HepG2 (cell line): ENCODE measurements at regions not wholly inside any gene's neighbourhood (a gene's known extent, or its start where the extent isn't known, plus 50 kb on each side); places are given as distances from the start of the nearest gene placed in this dataset.

Experiments used
- ATAC-seq: fragments of 200-7000 bp; cut with Tn5 transposase; 3 replicates; pipeline ENCODE4 v1.9.1; 2020; ENCODE audit warnings: mild to moderate bottlenecking, moderate library complexity
- BruUV-seq: library from RNA; stranded (reverse); fragments of 400-500 nt; replicated peaks from 2 replicates; lab custom pipeline; 2021; lab: Mats Ljungman, UMichigan
- CTCF ChIA-PET: fragments of 300-600 bp; formaldehyde crosslinking; extraction: SDS; loops from one replicate; lab custom pipeline; 2021; ENCODE audit warnings: low total read pairs, inconsistent platforms, low intra/inter-chr PET ratio; lab: Yijun Ruan, JAX
- POLR2A ChIA-PET: fragments of 350-600 bp; sonication (Branson Sonifier 250); formaldehyde crosslinking; loops from one replicate; lab custom pipeline; 2020; ENCODE audit warnings: antibody characterized with exemption, inconsistent platforms; lab: Yijun Ruan, JAX
- DNase-seq: peaks from one replicate; pipeline ENCODE4 v3.0.0-alpha.2; 2015; ENCODE audit warnings: low spot score
- FAIRE-seq: peaks from 3 replicates; lab custom pipeline; 2011; peaks lifted over from hg19 to GRCh38; lab: Jason Lieb, UNC
- H2AFZ ChIP-seq: one replicate; pipeline ENCODE4 v1.6.1; 2011; ENCODE audit warnings: low read length, inconsistent platforms
- H3K27ac ChIP-seq: fragments of 300-600 bp; 3 replicates; pipeline ENCODE4 v1.8.0; 2011; ENCODE audit warnings: mixed run types, mild to moderate bottlenecking, mixed read lengths, low read length, inconsistent platforms; ENCODE audit not compliant: insufficient read depth; ENCODE audit errors: extremely low read length
- H3K27me3 ChIP-seq, 2 experiments: fragments of 200-600 bp in 1 of 2; 2 replicates in 1 of 2; 3 replicates in 1 of 2; pipeline versions ENCODE4 v1.6.0 to v1.8.0; 2011; ENCODE audit warnings: low read length in 2 of 2, mild to moderate bottlenecking in 2 of 2, moderate library complexity in 2 of 2, inconsistent platforms in 1 of 2; ENCODE audit not compliant: insufficient read depth in 2 of 2, control insufficient read depth in 1 of 2
- H3K36me3 ChIP-seq, 2 experiments: fragments of 200-600 bp in 1 of 2; replicated peaks in 1 of 2; 2 replicates in 1 of 2; 3 replicates in 1 of 2; pipeline versions ENCODE4 v1.5.1 to v1.8.0; 2011; ENCODE audit warnings: low read length in 2 of 2, inconsistent platforms in 1 of 2; ENCODE audit not compliant: insufficient read depth in 2 of 2, control insufficient read depth in 1 of 2
- H3K4me1 ChIP-seq: 2 replicates; pipeline ENCODE4 v1.5.1; 2012; ENCODE audit warnings: low read length, inconsistent platforms; ENCODE audit not compliant: insufficient read depth
- H3K4me2 ChIP-seq: 2 replicates; pipeline ENCODE4 v1.6.0; 2011; ENCODE audit warnings: low read depth, low read length, inconsistent platforms
- H3K4me3 ChIP-seq, 3 experiments: fragments of 200-600 bp in 1 of 3; sonication (generic), shearing (Covaris generic) in 1 of 3; replicated peaks in 1 of 3; 2 replicates each; pipeline ENCODE4 v1.5.1; 2011 to 2016; ENCODE audit warnings: low read length in 3 of 3, inconsistent platforms in 2 of 3, low read depth in 2 of 3, mild to moderate bottlenecking in 2 of 3, control low read depth in 1 of 3, mixed read lengths in 1 of 3; ENCODE audit not compliant: insufficient read depth in 1 of 3
- H3K79me2 ChIP-seq: one replicate; pipeline ENCODE4 v1.6.1; 2011; ENCODE audit warnings: low read length, inconsistent platforms; ENCODE audit not compliant: insufficient read depth
- H3K9ac ChIP-seq: 2 replicates; pipeline ENCODE4 v1.6.0; 2011; ENCODE audit warnings: mild to moderate bottlenecking, low read depth, low read length, inconsistent platforms; ENCODE audit not compliant: insufficient read depth
- H3K9me3 ChIP-seq: 2 replicates; pipeline ENCODE4 v1.5.1; 2012; ENCODE audit warnings: mild to moderate bottlenecking, low read length
- H4K20me1 ChIP-seq: 2 replicates; pipeline ENCODE4 v1.6.0; 2011; ENCODE audit warnings: inconsistent platforms, mild to moderate bottlenecking, low read length, moderate library complexity; ENCODE audit not compliant: insufficient read depth
- AKAP8 ChIP-seq: sonication (generic); formaldehyde crosslinking; IDR thresholded peaks from 2 replicates; pipeline ENCODE4 v1.5.1; 2020; ENCODE audit warnings: mild to moderate bottlenecking, missing genetic modification reagents
- DMAP1 ChIP-seq: IDR thresholded peaks from 2 replicates; pipeline ENCODE4 v1.6.1; 2016
- EEA1 ChIP-seq: sonication (generic); formaldehyde crosslinking; IDR thresholded peaks from 2 replicates; pipeline ENCODE4 v1.5.1; 2020; ENCODE audit warnings: mild to moderate bottlenecking, missing genetic modification reagents, borderline replicate concordance
- NFE2L2 ChIP-seq: fragments of 150-350 bp; IDR thresholded peaks from 2 replicates; pipeline ENCODE4 v1.6.1; 2014; ENCODE audit warnings: low read length
- NR1H2 ChIP-seq: sonication (generic); formaldehyde crosslinking; IDR thresholded peaks from 2 replicates; pipeline ENCODE4 v1.8.1; 2022; ENCODE audit warnings: low read depth, missing genetic modification reagents, borderline replicate concordance
- SRSF4 ChIP-seq: fragments of 200-400 bp; formaldehyde crosslinking; IDR thresholded peaks from one replicate; pipeline ENCODE4 v1.6.1; 2018; ENCODE audit warnings: mild to moderate bottlenecking, low read depth, low read length, moderate library complexity; ENCODE audit not compliant: poor library complexity, severe bottlenecking
- ZFP82 ChIP-seq: sonication (generic); formaldehyde crosslinking; IDR thresholded peaks from 2 replicates; pipeline ENCODE4 v1.5.1; 2020; ENCODE audit warnings: mild to moderate bottlenecking, missing genetic modification reagents, borderline replicate concordance
- ZNF605 ChIP-seq: sonication (generic); formaldehyde crosslinking; IDR thresholded peaks from 2 replicates; pipeline ENCODE4 v1.8.0; 2022; ENCODE audit warnings: mild to moderate bottlenecking, missing genetic modification reagents
- ZNF746 ChIP-seq: sonication (generic); formaldehyde crosslinking; IDR thresholded peaks from 2 replicates; pipeline ENCODE4 v1.8.0; 2022; ENCODE audit warnings: mild to moderate bottlenecking, missing genetic modification reagents
- WGBS: methylation state at CpG from one replicate; pipeline ENCODE4 v1.1.6; 2017; ENCODE audit warnings: low lambda C conversion rate; 5-methylcytosine and 5-hydroxymethylcytosine counted together
- in situ Hi-C: cut with HindIII; loops from 2 replicates; pipeline ENCODE4 v1.10.0; 2017; ENCODE audit warnings: low pct_unique_long_range_greater_than_20kb; ENCODE audit not compliant: extremely low pct_ligation_motif_present
- intact Hi-C: fragments of 100-400 bp; cut with micrococcal nuclease; formaldehyde crosslinking; loops from one replicate; pipeline ENCODE4 v1.10.0; 2022; ENCODE audit not compliant: unreplicated experiment
- TF ChIP-seq, protein P1 (sequence below): sonication (generic); formaldehyde crosslinking; IDR thresholded peaks from 2 replicates; pipeline ENCODE4 v1.5.1; 2020; ENCODE audit warnings: missing genetic modification reagents, mild to moderate bottlenecking, borderline replicate concordance
- TF ChIP-seq, protein P2 (sequence below): sonication (generic); formaldehyde crosslinking; IDR thresholded peaks from 2 replicates; pipeline ENCODE4 v1.4.0; 2020; ENCODE audit warnings: low read depth, mild to moderate bottlenecking, missing genetic modification reagents
- TF ChIP-seq, protein P3 (sequence below): sonication (generic); formaldehyde crosslinking; IDR thresholded peaks from 2 replicates; pipeline ENCODE4 v1.4.0; 2020; ENCODE audit warnings: missing genetic modification reagents, mild to moderate bottlenecking, borderline replicate concordance

DNA sequence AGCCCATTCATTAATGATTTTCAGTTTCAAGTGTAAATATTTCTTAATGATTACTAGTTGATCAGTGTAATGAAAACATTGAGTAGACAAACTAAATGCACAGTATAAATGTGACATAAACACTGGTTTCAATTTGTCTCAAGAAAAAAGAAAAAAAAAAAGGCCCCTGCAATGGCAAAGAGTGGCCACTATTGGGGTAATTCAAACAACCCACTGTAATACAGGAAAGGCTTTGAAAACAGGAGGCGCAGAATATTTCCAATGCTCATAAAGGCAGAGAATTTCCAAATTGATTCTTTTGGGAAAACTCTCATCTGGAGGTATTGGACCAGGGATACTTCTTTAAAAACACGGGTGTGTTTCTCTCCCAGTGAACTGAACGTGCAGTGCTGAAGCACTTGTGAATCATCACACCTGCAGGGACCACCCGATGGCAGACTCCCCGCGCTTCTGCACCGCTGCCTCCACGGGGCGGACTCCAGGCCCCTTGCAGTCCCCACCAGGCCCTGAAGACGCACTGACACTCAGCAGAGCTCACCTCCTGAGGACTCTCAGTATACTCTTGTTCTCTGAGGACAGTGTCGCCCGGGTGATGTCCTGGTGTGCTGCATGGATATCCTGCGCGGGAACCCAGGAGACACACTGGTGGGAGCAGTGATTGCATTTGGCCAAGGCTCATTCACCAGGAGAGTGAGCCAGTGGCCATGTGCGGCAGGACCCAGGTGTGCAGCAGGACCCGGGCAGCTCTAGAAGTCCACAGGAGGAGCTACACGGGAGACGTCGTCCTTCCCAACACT is 227.6 kb upstream of the IRX4 start:
- TF ChIP-seq DMAP1 (CRISPR knock-in tag) (no peak), SRSF4 (no peak)
- DNase-seq (no peak), FAIRE-seq (no peak), ATAC-seq (no peak)
- no peak overlapping the region for H2AFZ ChIP-seq
- no peaks in the 10 kb centered on the region for H3K36me3 ChIP-seq
- H3K79me2 ChIP-seq: no peaks in the 10 kb centered on the region
- no peak overlapping the region for H3K4me2 ChIP-seq
- H4K20me1 ChIP-seq: no peaks in the 10 kb centered on the region
- no peak overlapping the region for H3K27ac ChIP-seq
- no peaks in the 10 kb centered on the region for H3K9me3 ChIP-seq
- in situ Hi-C loops (no loop called here), intact Hi-C loops (no loop called here)
- H3K4me1 ChIP-seq: no peaks in the 10 kb centered on the region
- H3K27me3 ChIP-seq: peaks cover 0 to 14% of the 10 kb centered on the region in 2 experiments; a peak in 4 of 5 replicates
- ChIA-PET CTCF (no interaction called here), POLR2A (no interaction called here)
- no peak overlapping the region for H3K9ac ChIP-seq
- H3K4me3 ChIP-seq: no peak overlapping the region
- BruUV-seq: no TSS peak
- 50% methylated on average over 15 of the region's 19 CpGs for WGBS

DNA sequence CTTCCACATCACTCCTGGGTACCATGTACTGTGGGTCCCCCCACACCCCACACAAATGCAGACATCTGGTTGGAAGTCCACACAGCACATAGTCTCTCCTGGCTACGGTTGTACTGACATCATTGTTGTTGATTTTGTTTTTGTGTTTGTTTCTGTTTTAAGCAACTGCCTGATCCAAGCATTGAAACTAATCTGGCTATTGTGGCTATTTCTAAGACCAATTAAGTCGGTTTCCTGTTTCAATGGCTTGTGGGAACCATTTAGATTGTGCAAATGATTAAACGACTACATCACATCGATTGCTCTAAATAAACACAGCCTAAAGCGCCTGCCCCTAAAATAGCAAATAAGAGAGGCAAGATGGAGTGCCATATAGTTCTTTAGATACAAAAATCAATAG is 226.8 kb upstream of the IRX4 start:
- Histone ChIP-seq H3K9me3 (no peaks in the 10 kb centered on the region), H3K27ac (no peak overlapping the region), H4K20me1 (no peaks in the 10 kb centered on the region), H3K4me3 (no peak overlapping the region), H3K4me2 (no peak overlapping the region), H3K27me3 (peaks cover 0 to 20% of the 10 kb centered on the region in 2 experiments; a peak in 4 of 5 replicates), H2AFZ (no peak overlapping the region), H3K9ac (no peak overlapping the region), H3K79me2 (no peaks in the 10 kb centered on the region), H3K4me1 (no peaks in the 10 kb centered on the region), H3K36me3 (no peaks in the 10 kb centered on the region)
- ChIA-PET CTCF (no interaction called here), POLR2A (no interaction called here)
- in situ Hi-C loops (no loop called here), intact Hi-C loops (no loop called here)
- no peak for ATAC-seq
- no peak for FAIRE-seq
- 2% methylated on average over 5 of the region's 5 CpGs for WGBS
- no peak for DNase-seq
- BruUV-seq: no TSS peak
- TF ChIP-seq ZNF746 (no peak), EEA1 (CRISPR knock-in tag) (no peak), ZFP82 (CRISPR knock-in tag) (no peak), NR1H2 (CRISPR knock-in tag) (no peak), ZNF605 (CRISPR knock-in tag) (no peak), AKAP8 (CRISPR knock-in tag) (no peak), NFE2L2 (no peak)
- TF ChIP-seq, protein P1, sequence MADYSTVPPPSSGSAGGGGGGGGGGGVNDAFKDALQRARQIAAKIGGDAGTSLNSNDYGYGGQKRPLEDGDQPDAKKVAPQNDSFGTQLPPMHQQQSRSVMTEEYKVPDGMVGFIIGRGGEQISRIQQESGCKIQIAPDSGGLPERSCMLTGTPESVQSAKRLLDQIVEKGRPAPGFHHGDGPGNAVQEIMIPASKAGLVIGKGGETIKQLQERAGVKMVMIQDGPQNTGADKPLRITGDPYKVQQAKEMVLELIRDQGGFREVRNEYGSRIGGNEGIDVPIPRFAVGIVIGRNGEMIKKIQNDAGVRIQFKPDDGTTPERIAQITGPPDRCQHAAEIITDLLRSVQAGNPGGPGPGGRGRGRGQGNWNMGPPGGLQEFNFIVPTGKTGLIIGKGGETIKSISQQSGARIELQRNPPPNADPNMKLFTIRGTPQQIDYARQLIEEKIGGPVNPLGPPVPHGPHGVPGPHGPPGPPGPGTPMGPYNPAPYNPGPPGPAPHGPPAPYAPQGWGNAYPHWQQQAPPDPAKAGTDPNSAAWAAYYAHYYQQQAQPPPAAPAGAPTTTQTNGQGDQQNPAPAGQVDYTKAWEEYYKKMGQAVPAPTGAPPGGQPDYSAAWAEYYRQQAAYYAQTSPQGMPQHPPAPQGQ (CRISPR knock-in tag): no peak
- TF ChIP-seq, protein P2, sequence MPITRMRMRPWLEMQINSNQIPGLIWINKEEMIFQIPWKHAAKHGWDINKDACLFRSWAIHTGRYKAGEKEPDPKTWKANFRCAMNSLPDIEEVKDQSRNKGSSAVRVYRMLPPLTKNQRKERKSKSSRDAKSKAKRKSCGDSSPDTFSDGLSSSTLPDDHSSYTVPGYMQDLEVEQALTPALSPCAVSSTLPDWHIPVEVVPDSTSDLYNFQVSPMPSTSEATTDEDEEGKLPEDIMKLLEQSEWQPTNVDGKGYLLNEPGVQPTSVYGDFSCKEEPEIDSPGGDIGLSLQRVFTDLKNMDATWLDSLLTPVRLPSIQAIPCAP (CRISPR knock-in tag): no peak
- TF ChIP-seq, protein P3, sequence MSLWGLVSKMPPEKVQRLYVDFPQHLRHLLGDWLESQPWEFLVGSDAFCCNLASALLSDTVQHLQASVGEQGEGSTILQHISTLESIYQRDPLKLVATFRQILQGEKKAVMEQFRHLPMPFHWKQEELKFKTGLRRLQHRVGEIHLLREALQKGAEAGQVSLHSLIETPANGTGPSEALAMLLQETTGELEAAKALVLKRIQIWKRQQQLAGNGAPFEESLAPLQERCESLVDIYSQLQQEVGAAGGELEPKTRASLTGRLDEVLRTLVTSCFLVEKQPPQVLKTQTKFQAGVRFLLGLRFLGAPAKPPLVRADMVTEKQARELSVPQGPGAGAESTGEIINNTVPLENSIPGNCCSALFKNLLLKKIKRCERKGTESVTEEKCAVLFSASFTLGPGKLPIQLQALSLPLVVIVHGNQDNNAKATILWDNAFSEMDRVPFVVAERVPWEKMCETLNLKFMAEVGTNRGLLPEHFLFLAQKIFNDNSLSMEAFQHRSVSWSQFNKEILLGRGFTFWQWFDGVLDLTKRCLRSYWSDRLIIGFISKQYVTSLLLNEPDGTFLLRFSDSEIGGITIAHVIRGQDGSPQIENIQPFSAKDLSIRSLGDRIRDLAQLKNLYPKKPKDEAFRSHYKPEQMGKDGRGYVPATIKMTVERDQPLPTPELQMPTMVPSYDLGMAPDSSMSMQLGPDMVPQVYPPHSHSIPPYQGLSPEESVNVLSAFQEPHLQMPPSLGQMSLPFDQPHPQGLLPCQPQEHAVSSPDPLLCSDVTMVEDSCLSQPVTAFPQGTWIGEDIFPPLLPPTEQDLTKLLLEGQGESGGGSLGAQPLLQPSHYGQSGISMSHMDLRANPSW (CRISPR knock-in tag): no peak
- TF ChIP-seq, all 625 proteins: peak for 0
